GM12873 (cell line): ENCODE measurements at regions not wholly inside any gene's neighbourhood (a gene's known extent, or its start where the extent isn't known, plus 50 kb on each side); places are given as distances from the start of the nearest gene placed in this dataset.

ENCODE experiments used
- CTCF ChIP-seq: IDR thresholded peaks from 2 replicates; pipeline ENCODE4 v1.5.1; 2012; ENCODE audit warnings: low read depth, mild to moderate bottlenecking, moderate library complexity, low read length, control low read depth; ENCODE audit not compliant: insufficient read depth; ENCODE audit errors: missing control alignments

GRCh38 chr5:179438461-179438860, 93.2 kb upstream of the ADAMTS2 start:
- no peak for TF ChIP-seq CTCF

- no peak for TF ChIP-seq CTCF
These were observed 92.8 kb upstream of the ADAMTS2 start for GRCh38 chr5:179438011-179438441.

- TF ChIP-seq CTCF: no peak
These were observed 92.2 kb upstream of the ADAMTS2 start for GRCh38 chr5:179437341-179438001.

- no peak for TF ChIP-seq CTCF
These were observed 91.3 kb upstream of the ADAMTS2 start for GRCh38 chr5:179436321-179437122.

- no peak for TF ChIP-seq CTCF
These were observed 90.6 kb upstream of the ADAMTS2 start for GRCh38 chr5:179435731-179436315.

- TF ChIP-seq CTCF: no peak
These were observed 89.9 kb upstream of the ADAMTS2 start for GRCh38 chr5:179435181-179435580.

GRCh38 chr5:179432547-179432946, 87.3 kb upstream of the ADAMTS2 start:
- TF ChIP-seq CTCF: no peak
